GM10266 (cell line): ENCODE measurements at regions not wholly inside any gene's neighbourhood (a gene's known extent, or its start where the extent isn't known, plus 50 kb on each side); places are given as distances from the start of the nearest gene placed in this dataset.
A peak's percentile ranks its signal among the peaks of the same experiment; 100 is the strongest.

Experiments used
- DNase-seq: peaks from one replicate; pipeline ENCODE4 v3.0.0; 2012; ENCODE audit errors: extremely low spot score
- CTCF ChIP-seq: IDR thresholded peaks from 2 replicates; pipeline ENCODE4 v1.5.1; 2012; ENCODE audit warnings: mild to moderate bottlenecking, low read depth; ENCODE audit not compliant: control insufficient read depth, insufficient read depth; ENCODE audit errors: missing control alignments

DNA sequence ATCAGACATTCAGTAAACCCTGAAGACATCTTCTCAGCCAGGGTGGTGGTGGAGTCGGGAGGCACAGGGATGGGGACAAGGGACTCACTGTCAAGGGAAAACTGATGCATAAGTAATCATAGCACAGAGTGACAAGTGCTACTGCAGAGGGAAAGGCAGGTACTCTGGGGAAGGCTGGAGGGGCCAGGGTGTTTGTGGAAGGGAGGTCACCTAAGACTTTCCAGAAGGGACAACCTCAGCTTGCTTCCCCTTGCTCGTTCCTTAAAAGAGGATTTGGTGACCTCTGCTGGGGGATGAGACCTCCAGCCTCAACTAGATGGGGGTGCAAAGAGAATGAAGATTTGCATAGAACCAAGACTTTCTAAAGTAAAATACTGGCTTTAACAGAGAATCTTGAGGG is 99.5 kb downstream of the SLC4A3 start:
- no peak for TF ChIP-seq CTCF

DNA sequence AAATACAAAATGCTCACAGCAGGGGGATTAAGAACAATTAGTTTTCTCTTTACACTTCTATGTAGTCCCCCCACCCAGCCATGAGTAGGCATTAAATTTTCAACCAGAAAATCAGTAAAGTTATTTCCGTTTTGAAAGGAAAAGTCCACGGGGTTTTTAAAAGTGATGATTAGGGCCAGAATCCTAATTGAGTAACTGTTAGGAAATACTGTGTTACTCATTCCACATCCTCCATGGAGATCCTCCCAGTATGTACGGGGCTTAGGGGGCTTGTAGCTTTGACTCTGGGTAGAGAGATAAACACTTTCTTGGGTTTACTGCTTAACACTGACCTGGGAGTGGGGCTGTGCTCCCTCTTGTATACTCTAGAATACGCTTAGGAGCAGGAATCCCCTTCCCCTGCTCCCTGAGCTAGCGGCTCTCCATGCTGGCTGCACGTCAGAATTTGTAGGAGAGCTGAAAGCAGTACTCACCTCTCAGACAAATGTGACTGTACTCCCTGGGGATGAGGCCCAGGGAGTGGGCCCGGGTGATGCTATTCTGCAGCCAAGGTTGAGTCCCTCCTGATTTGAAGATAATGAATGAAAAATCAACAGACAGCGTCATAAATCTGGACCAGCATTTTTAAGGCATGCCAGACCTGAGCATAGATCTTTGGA is 100.5 kb downstream of the SLC4A3 start:
- TF ChIP-seq CTCF: no peak
- DNase-seq: no peak

More for the DNA sequence above, 99.5 kb downstream of the SLC4A3 start:
- DNase-seq: no peak

GRCh38 chr2:219728991-219729487 is 101.6 kb downstream of the SLC4A3 start:
- DNase-seq: no peak
- no peak for TF ChIP-seq CTCF

- DNase-seq: no peak
- TF ChIP-seq CTCF: no peak
Observed at GRCh38 chr2:219731173-219731572, 103.7 kb downstream of the SLC4A3 start.

DNA sequence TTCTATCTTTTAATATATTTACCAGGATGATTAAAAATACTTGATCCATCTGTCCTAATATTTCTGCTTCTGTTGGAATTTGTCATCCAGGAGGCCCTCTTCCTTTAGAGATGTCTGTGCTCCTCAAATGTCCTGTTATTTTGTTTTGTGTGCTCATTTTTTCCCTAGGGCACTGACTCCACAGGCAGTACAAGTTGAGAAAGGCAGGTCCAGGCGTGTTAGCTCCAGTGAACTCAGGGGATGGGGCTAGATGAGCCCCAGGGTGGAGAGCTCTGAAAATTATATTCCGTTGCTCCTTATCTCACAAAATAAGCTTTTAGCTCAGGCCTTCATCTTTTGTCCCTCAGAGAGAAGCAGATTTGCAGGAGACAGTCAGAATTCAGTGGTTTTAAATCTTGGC is 105.7 kb downstream of the SLC4A3 start:
- DNase-seq: no peak
- TF ChIP-seq CTCF: no peak

GRCh38 chr2:219733746-219734145 is 106.3 kb downstream of the SLC4A3 start:
- no peak for DNase-seq
- TF ChIP-seq CTCF: no peak

GRCh38 chr2:219736209-219736608 is 108.8 kb downstream of the SLC4A3 start:
- TF ChIP-seq CTCF: peak; percentile 42
- DNase-seq: peak; percentile 27
